ENCODE measurements at regions not wholly inside any gene's neighbourhood (a gene's known extent, or its start where the extent isn't known, plus 50 kb on each side); places are given as distances from the start of the nearest gene placed in this dataset.

- no peak for TF ChIP-seq ZNF624 (tag by site-specific recombination; IDR thresholded peaks at IDR 0.05)
- TF ChIP-seq ZNF626 (tag by site-specific recombination; IDR thresholded peaks at IDR 0.05), result no peak
- TF ChIP-seq ZNF121 (tag by site-specific recombination; IDR thresholded peaks at IDR 0.05), result no peak
- no peak for TF ChIP-seq CTCF (tag by site-specific recombination; IDR thresholded peaks at IDR 0.05)
- no peak for TF ChIP-seq ZNF558 (tag by site-specific recombination; IDR thresholded peaks at IDR 0.05)
- no peak for TF ChIP-seq PBX3 (CRISPR knock-in tag; IDR thresholded peaks at IDR 0.05)
- no peak for TF ChIP-seq YY1 (tag by site-specific recombination; IDR thresholded peaks at IDR 0.05)
- TF ChIP-seq ZNF214 (tag by site-specific recombination; IDR thresholded peaks at IDR 0.05; ENCODE audit: borderline replicate concordance), result no peak
- TF ChIP-seq ZNF394 (tag by site-specific recombination; IDR thresholded peaks at IDR 0.05; ENCODE audit: borderline replicate concordance), result no peak
- TF ChIP-seq HOXC10 (CRISPR knock-in tag; IDR thresholded peaks at IDR 0.05), result no peak
These were observed 70.7 kb upstream of the SSTR1 start for GRCh38 chr14:38137005-38137404.
